ENCODE measurements at regions not wholly inside any gene's neighbourhood (a gene's known extent, or its start where the extent isn't known, plus 50 kb on each side); places are given as distances from the start of the nearest gene placed in this dataset.

GRCh38 chr1:22369294-22370189, 82.1 kb upstream of the ZBTB40 start:
- Histone ChIP-seq H3K27ac (no peak overlapping the region), H3K4me1 (no peaks in the 10 kb centered on the region), H3K36me3 (replicated peaks in 1 of 2; ENCODE audit: insufficient read depth in 1 of 2, low read depth in 2 of 2) (no peaks in the 10 kb centered on the region), H3K9me3 (no peaks in the 10 kb centered on the region), H3K4me3 (no peak overlapping the region), H3K27me3 (no peaks in the 10 kb centered on the region)
- ATAC-seq (no peak), DNase-seq (no peak)
- TF ChIP-seq CTCF (IDR thresholded peaks at IDR 0.05) (no peak), POLR2A (IDR thresholded peaks at IDR 0.05) (no peak)
- intact Hi-C loops (cut with DNase I) = no loop called here
- WGBS, 2 donors = 78 to 82% methylated on average over 11 of the region's 11 CpGs

GRCh38 chr1:22370190-22370498, 81.5 kb upstream of the ZBTB40 start:
- no peak for TF ChIP-seq CTCF (IDR thresholded peaks at IDR 0.05)
- TF ChIP-seq POLR2A (IDR thresholded peaks at IDR 0.05) = no peak
- Histone ChIP-seq H3K27me3 (no peaks in the 10 kb centered on the region), H3K9me3 (no peaks in the 10 kb centered on the region), H3K36me3 (replicated peaks in 1 of 2; ENCODE audit: insufficient read depth in 1 of 2, low read depth in 2 of 2) (no peaks in the 10 kb centered on the region), H3K4me1 (no peaks in the 10 kb centered on the region), H3K4me3 (no peak overlapping the region), H3K27ac (no peak overlapping the region)
- ATAC-seq (no peak), DNase-seq (no peak)
- 67 to 74% methylated on average over 1 of the region's 1 CpG for WGBS, 2 donors
- intact Hi-C loops (cut with DNase I) = no loop called here

- no peak for DNase-seq
- TF ChIP-seq POLR2A (IDR thresholded peaks at IDR 0.05) = no peak
- H3K4me3 ChIP-seq = no peak overlapping the region
- ATAC-seq = no peak
- H3K4me1 ChIP-seq = no peaks in the 10 kb centered on the region
- no peaks in the 10 kb centered on the region for H3K36me3 ChIP-seq (replicated peaks in 1 of 2; ENCODE audit: insufficient read depth in 1 of 2, low read depth in 2 of 2)
- no peaks in the 10 kb centered on the region for H3K9me3 ChIP-seq
- H3K27me3 ChIP-seq = no peaks in the 10 kb centered on the region
- no peak overlapping the region for H3K27ac ChIP-seq
- WGBS, 2 donors = 88 to 92% methylated on average over 5 of the region's 5 CpGs
- intact Hi-C loops (cut with DNase I) = no loop called here
These were observed 80.2 kb upstream of the ZBTB40 start for GRCh38 chr1:22371408-22371807.

- Histone ChIP-seq H3K4me3 (no peak overlapping the region), H3K9me3 (no peaks in the 10 kb centered on the region), H3K27me3 (no peaks in the 10 kb centered on the region), H3K4me1 (no peaks in the 10 kb centered on the region), H3K36me3 (replicated peaks in 1 of 2; ENCODE audit: insufficient read depth in 1 of 2, low read depth in 2 of 2) (no peaks in the 10 kb centered on the region), H3K27ac (no peak overlapping the region)
- intact Hi-C loops (cut with DNase I) = no loop called here
- no peak for TF ChIP-seq POLR2A (IDR thresholded peaks at IDR 0.05)
- no peak for TF ChIP-seq CTCF (IDR thresholded peaks at IDR 0.05)
- DNase-seq = no peak
- no peak for ATAC-seq
These were observed 78.4 kb upstream of the ZBTB40 start for GRCh38 chr1:22373252-22373651.

- TF ChIP-seq POLR2A (IDR thresholded peaks at IDR 0.05) (no peak), CTCF (IDR thresholded peaks at IDR 0.05) (no peak)
- Histone ChIP-seq H3K4me1 (no peaks in the 10 kb centered on the region), H3K27ac (no peak overlapping the region), H3K9me3 (no peaks in the 10 kb centered on the region), H3K4me3 (no peak overlapping the region), H3K27me3 (no peaks in the 10 kb centered on the region), H3K36me3 (replicated peaks in 1 of 2; ENCODE audit: insufficient read depth in 1 of 2, low read depth in 2 of 2) (no peaks in the 10 kb centered on the region)
- DNase-seq (no peak), ATAC-seq (no peak)
- intact Hi-C loops (cut with DNase I) = no loop called here
- WGBS, 2 donors = 71% methylated on average over 1 of the region's 1 CpG
These were observed 77.7 kb upstream of the ZBTB40 start for GRCh38 chr1:22374001-22374400.
